ENCODE measurements at regions not wholly inside any gene's neighbourhood (a gene's known extent, or its start where the extent isn't known, plus 50 kb on each side); places are given as distances from the start of the nearest gene placed in this dataset.

- no peak for TF ChIP-seq JUN (IDR thresholded peaks at IDR 0.05)
- no peak for TF ChIP-seq MAFK (IDR thresholded peaks at IDR 0.05; ENCODE audit: partially characterized antibody)
- TF ChIP-seq, protein P1, sequence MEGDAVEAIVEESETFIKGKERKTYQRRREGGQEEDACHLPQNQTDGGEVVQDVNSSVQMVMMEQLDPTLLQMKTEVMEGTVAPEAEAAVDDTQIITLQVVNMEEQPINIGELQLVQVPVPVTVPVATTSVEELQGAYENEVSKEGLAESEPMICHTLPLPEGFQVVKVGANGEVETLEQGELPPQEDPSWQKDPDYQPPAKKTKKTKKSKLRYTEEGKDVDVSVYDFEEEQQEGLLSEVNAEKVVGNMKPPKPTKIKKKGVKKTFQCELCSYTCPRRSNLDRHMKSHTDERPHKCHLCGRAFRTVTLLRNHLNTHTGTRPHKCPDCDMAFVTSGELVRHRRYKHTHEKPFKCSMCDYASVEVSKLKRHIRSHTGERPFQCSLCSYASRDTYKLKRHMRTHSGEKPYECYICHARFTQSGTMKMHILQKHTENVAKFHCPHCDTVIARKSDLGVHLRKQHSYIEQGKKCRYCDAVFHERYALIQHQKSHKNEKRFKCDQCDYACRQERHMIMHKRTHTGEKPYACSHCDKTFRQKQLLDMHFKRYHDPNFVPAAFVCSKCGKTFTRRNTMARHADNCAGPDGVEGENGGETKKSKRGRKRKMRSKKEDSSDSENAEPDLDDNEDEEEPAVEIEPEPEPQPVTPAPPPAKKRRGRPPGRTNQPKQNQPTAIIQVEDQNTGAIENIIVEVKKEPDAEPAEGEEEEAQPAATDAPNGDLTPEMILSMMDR (IDR thresholded peaks at IDR 0.05) = no peak
Measured at GRCh38 chr6:112597176-112597575, 250.0 kb downstream of the RFPL4B start.

Measured in A549 (cell line).